ENCODE measurements at regions not wholly inside any gene's neighbourhood (a gene's known extent, or its start where the extent isn't known, plus 50 kb on each side); places are given as distances from the start of the nearest gene placed in this dataset.

DNA sequence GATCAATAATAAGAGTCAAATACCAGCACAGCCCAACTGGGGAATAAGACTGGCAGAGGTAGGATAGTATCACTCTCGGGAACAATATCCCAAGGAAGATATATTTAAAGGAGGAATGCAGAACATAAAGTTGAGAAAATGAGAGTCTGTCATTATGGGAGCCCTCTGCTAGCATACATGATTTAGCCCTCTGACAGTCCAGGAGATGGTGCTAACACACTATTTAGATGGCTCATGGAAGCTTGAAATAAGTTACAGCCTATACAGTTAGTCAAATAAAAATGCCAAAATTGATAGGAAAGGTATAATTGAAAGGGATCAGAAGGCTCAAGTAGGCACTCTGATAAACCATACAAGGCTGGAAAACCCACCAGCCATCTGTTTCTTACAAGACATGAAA is 201.0 kb upstream of the NEIL3 start:
- DNase-seq (ENCODE audit: low read depth in 2 of 2) = no peak

DNA sequence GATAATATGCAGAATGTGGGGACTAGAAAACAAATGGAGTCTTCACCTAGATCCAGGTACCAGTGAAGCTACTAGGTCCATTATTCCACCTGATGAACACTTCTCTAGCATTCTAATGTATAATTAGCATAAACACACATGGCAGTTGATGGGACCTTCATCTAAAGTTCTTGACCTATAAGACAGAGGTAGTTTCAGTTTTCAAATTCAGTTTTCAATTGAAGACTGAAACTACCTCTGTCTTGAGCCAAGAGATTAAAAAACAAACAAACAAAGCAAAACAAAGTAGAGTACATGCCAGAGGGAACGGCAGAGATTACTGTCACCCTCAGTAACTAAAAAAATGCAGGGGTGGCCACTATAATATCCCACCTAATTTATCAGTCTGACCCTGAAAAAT is 199.9 kb upstream of the NEIL3 start:
- no peak for DNase-seq (ENCODE audit: low read depth in 2 of 2)

DNA sequence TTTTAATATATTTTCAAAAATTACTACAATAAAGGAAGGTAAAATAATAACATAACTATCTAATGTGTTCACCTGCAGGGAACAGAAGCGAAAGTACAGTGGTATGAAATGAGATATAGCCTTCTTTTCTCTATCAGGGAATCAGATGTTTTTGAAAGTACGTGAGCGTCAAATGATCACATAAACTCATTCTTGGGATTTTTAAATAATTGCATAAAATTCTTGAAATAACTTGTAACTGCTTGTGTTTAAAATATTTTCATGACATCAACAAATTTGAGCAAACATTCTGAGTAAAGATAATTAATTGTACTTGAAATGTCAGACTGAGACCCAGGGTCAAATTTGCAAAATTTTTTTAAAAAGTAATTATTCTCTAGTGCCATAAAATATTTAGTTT is 193.5 kb upstream of the NEIL3 start:
- DNase-seq (ENCODE audit: low read depth in 2 of 2) = no peak

DNA sequence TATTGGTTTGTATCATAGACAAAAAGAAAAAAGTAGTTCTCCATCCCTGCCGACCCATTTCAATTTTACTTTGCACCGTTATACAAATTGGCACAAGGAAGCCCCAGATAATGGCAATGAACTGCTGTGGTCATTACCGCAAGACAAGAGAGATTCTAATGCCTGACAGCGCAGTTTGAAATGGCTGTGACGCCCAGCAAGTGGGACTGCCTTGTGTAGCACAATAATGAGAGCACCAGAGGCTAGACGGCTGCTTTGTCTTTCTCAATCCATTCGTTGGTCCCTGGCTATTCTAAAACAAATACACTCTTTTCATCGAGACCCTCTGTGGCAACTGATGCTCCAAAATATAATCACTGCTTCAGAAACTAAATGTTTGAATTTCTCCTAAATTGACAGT is 192.4 kb upstream of the NEIL3 start:
- DNase-seq (ENCODE audit: low read depth in 2 of 2) = no peak

DNA sequence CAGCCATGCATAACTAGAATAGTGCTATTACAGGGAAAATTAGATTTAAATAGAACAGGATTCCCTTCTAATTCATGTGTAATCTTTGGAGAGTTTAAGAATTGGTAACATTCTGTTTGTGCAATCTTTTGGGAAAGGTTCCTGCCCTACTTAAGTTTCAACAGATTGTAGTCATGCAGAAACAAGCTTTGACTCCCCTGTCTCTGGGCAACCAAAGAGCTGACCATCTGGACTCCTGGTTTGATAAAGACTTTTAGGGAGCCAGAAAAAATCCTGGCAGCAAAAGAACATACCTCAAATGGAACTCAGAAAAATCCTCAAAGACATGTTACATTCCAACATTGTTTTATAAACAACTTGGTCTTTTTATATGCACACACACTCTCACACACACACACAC is 191.1 kb upstream of the NEIL3 start:
- no peak for DNase-seq (ENCODE audit: low read depth in 2 of 2)

DNA sequence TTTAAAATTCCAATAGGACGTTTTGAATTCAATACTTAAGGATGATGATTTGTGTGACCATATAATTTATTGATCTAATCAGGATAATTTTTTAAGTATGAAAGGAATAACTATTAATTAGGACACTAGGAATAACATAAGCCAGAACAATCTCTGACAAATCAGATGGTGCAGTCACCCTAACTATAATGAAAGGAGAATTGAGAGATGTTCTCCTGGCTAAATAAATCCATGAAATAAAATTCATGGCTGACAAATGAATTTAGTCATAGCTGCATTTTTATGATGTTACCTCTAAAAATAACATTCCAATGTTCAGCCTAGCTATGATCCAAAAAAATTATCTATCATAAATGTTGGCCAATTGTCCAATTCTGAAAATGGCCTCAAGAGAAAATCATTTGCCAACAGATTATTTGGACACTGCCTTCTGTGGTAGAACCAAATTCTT is 190.6 kb upstream of the NEIL3 start:
- DNase-seq (ENCODE audit: low read depth in 2 of 2) = no peak

DNA sequence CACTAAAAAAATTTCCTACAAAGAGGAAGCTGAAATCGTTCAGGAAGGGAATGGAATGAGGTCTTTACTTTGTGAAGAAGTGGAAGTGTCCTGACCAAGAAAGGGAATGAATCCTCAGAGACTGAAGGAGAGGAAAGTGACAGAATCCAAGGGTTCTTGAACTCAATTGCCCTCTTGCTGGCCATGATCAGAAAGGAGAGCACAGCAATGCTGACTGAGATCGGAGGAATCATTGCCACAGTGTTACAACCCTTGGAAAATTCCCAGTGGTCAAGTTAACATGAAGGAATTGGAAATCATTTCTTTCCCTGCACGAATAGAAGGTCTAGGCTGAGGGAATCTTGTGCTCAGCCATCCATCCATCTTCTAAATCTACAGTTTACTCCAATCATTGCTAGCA is 190.0 kb upstream of the NEIL3 start:
- DNase-seq (ENCODE audit: low read depth in 2 of 2) = no peak

DNA sequence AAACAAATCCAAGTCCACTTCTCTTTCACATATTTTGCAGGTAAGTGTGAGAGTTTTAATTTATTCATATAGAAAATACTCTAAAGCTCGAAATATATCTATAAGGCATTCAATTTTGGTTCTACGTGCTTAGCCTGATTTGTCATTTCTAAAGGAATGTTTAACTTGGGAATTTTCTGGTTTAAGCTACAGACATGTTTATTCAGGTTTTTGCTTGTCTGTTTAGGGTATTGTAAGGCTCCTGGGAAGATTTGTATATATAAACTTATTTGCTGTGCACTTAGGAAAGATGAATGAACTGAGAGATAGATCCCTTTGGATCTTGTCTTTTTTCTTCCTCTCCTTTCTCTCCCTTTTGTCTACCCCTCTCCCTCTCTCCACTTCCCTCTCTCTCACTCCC is 185.9 kb upstream of the NEIL3 start:
- DNase-seq (ENCODE audit: low read depth in 2 of 2) = no peak

DNA sequence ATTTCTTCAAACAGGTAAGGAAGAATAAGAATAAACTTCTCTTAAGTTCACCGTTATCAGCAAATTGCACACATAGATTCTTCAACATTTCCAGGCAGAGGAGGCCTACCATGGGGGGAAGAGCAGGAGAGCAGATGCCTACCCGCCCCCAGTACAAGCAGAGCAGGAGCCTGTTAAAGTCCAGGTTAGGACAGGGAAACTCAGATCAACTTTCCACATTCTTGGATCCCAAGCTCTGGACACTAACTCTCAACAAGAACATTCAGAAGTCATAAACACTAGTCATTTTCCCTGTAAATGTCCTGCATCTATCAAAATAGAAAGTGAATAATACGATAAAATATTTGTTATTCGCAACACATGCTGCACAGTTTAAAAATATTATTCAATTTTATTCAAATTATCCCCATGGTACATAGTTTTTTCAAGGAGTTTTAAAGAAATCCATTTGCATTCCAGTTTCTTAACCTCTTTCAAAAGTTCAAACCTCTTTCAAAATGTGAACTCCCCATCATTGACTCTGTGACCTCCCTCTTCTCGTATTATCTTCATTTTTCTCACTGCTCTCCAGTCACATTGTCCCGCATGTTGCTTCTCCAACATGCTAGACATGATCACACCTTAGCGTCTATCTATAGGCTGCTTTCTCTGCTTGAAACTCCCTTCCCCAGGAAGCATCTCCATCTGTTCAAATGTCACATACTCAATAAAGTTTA is 185.2 kb upstream of the NEIL3 start:
- no peak for DNase-seq (ENCODE audit: low read depth in 2 of 2)

DNA sequence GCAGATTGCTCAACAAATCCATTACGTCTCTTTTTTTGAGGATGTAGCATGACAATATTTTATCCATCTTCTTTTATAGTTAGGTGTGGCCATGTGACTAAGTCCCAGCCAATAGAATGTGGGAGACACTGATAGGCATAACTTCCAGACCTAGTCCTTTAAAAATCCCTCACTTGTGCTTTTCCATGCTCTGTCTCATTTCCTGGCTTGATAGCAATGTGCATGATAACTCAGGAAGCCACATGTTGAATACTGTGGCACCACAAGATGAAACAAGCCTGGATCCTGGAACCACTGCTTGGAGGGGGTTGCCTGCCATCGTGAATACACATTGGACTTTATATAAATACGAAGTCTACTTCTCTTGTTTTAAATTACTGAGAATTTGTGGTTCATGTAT is 184.0 kb upstream of the NEIL3 start:
- DNase-seq (ENCODE audit: low read depth in 2 of 2) = no peak

DNA sequence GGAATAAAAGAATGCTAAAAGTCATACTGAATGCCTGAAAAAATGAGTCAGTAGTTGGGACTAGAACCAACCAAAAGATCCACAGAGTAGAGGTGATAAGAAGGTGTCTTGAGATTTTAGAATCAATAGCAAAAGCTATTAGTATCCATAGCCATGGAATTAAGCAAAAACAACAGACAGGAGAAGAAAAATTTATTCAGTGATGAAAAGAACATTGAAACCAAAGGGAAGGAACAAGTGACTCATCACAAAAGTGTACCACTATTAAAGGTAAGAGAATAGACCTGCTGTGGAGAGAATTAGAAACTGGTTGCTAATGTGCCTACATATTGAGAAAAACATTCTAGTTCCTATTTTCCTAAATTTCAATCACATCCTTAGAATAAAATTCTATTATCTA is 182.0 kb upstream of the NEIL3 start:
- DNase-seq (ENCODE audit: low read depth in 2 of 2) = no peak

DNA sequence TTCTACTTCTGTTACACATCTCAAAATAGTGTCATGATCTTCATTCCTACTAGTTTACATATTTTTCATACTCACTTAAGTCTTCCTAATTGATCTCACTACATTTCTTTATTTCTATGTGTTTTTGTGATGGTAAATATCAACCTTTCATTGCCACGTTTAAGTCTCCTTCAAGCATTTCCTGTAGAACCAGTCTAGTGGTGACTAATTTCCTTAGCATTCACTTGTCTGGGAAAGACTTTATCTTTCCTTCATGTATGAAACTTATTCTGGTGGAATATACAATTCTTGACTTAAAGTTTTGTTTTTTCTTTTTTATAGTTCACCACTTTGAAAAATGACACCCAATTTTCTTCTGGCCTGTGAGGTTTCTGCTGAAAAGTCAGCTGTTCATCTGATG is 181.4 kb upstream of the NEIL3 start:
- DNase-seq (ENCODE audit: low read depth in 2 of 2) = no peak

DNA sequence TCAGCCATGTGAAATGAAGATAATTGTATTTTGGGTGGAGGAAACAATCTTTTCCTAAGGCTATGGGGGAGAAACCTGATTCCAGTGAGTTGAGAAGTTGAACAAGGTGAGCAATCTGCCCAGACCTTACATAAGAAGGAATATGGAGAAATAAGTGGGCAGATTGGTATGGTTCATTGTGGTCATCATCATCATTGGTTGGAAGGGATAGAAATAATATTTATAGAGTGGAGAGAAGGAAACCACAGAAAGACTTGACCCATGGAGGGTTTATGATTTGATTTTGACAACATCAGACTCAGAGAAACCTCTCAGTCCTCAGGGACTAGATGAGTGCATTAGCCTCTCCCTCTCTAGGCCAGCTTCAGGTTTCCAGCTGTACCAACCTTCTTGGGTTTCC is 177.9 kb upstream of the NEIL3 start:
- DNase-seq (ENCODE audit: low read depth in 2 of 2) = no peak

DNA sequence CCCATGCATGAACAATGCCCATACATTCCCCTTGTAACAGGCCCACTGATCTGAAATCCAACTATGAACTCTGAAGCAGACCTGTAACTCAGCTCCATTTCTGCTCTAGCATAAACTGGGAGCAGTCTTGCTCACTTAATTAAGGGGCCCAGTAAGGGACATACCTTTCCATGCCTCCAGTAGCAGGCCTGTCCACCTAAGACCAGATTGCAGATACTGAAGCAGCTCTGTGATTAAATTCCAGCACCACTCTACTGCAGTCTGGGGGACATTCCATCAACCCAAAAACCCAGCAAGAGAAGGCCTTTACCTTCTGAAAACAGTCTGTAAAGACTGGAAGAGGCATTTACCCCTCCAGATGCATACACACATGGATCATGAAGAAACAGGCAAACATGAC is 162.0 kb upstream of the NEIL3 start:
- no peak for DNase-seq (ENCODE audit: low read depth in 2 of 2)

DNA sequence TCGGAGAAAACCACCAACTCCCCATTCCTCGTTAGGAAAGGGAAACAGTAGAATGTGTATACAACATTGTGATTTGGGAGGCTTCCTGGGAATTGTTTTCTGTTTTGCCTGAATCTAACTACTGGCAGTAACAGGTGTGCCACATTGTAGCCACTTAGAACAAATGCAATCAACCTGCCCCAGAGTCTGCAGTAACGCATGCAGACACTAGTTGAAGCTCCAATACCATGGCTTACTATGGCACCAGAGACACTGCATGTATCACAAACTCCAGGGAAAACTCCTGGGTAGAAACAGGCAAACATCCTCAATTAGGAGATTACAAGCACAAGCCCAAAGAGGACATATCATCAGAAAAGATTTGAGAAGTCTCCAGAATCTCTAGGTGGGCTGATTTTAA is 154.2 kb upstream of the NEIL3 start:
- no peak for DNase-seq (ENCODE audit: low read depth in 2 of 2)

DNA sequence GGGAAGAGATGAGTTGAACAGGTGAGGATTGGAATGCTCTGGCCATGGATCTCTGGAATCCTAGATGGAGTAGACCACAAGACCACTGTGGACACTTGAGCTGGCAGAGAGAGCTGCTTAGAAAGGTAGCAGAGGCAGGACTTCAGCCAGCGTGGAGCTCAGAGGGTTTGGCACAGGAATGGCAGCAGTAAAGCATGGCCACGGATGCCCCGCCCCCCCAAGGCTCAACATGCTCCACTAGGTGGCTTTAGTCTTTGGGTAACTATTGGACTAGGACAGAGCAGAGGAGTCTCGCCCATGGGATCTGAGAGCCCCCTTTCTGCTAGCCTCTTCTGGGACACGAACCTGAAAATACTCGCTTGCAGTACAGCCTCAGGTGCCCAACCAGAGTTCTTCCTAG is 150.1 kb upstream of the NEIL3 start:
- no peak for DNase-seq (ENCODE audit: low read depth in 2 of 2)

DNA sequence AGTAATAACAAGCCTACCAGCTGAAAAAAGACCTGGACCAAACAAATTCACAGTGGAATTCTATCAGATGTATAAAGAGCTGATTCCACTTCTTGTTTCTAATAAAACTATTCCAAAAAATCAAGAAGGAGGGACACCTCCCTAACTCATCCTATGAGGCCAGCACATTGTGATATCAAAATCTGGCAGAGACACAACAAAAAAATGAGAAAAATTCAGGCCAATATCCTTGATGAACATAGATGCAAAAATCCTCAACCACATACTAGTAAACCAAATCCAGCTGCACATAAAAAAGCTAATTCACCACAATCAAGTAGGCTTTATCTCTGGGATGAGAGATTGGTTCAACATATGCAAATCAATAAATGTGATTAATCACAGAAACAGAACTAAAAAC is 147.9 kb upstream of the NEIL3 start:
- DNase-seq (ENCODE audit: low read depth in 2 of 2) = no peak

DNA sequence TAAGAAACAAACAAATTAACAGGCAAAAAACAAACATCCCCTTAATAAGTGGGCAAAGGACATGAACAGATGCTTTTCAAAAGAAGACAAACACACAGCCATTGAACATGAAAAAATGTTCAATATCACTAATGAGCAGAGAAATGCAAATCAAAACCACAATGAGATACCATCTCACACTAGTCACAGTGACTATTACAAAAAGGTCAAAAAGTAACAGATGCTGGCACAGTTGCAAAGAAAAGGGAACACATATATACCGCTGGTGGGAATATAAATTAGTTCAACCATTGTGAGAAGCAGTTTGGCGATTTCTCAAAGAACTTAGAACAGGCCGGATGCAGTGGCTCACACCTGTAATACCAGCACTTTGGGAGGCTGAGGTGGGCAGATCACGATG is 146.1 kb upstream of the NEIL3 start:
- DNase-seq (ENCODE audit: low read depth in 2 of 2) = no peak

DNA sequence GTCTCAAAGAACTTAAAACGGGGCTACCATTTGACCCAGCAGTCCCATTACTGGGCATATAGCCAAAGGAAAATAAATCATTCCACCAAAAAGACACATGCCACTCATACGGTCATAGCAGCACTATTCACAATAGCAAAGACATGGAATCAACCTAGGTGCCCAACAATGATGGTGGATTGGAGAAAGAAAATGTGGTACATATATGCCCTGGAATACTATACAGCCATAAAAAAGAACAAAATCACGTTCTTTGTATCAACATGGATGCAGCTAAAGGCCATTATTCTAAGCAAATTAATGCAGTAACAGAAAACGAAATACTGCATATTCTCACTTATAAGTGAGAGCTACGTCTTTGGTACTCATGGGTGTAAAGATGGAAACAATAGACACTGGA is 138.1 kb upstream of the NEIL3 start:
- DNase-seq (ENCODE audit: low read depth in 2 of 2) = no peak

DNA sequence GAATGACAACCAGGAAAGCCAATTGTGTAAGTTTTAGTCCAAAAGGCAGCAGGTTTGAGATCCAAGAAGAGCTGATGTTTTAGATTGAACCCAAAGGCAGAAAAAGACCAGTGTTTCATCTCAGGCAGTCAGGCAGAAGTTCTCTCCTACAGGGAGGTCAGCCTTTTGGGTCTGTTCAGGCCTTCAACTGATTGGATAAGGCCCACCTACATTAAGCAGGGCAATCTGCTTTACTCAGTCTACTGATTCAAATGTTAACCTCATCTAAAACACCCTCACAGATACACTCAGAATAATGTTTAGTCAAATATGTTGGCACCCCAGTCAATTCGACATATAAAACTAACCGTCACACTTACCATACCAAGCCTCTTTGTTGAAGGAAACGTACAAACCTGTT is 134.2 kb upstream of the NEIL3 start:
- no peak for DNase-seq (ENCODE audit: low read depth in 2 of 2)

DNA sequence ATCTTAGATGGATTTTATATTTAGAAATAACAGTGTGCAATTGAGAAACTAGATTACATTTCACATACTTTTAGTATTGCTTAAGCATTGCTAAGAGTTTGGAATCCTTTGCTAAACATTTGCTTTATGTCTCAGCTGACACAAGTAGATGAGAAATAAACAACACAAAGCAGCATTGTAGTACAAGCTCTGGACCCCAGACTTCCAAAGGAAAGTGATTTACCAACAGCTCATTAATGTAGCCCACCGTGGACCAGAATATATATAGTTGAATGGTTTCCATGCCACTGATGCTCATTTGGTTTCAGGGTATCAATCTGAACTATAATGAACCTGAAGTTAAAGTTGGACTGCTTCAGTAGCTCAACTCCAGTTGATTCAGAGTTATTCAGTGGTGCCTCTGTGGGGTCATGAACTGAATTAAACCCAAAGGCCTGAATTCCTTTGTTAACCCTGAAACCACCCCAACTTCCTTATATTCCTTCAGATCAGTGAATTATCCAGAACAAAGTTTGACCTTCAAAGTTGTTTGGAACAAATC is 132.1 kb upstream of the NEIL3 start:
- DNase-seq (ENCODE audit: low read depth in 2 of 2) = no peak

DNA sequence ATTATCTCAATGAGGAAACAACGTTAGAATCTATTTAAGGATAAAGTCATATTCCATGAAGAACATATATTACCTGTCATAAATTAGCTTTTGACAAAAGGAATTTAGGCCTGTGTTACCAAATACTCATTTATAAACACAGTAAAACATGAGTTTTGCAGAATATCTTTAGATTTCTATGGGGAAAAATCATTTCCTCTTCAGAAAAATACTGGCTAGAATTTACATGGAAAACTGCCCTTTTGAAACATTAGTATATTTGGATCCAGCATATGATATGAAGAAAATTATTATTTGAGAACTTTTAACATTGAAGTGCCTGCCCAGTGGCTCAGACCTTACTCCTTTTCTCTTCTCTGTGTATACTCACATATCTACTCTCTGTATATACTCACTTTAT is 131.4 kb upstream of the NEIL3 start:
- DNase-seq (ENCODE audit: low read depth in 2 of 2) = no peak

DNA sequence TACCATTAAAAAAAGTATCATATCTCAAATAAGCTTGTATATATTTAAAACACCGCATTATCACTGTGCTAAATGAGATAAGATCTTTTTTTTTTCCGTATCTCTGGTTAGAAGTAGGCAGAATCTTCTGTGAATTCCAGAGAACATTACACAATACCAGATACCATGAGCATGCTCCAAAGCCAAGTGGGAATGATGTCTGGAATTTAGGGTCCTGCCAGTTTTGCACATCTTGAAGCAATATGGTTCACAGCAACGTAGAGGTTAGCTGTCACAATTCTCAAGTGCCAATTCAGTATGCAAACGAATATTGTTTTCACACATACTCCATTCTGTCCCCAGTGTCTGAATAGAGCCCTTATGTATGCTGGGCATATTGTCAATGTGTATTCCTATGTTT is 127.5 kb upstream of the NEIL3 start:
- no peak for DNase-seq (ENCODE audit: low read depth in 2 of 2)

DNA sequence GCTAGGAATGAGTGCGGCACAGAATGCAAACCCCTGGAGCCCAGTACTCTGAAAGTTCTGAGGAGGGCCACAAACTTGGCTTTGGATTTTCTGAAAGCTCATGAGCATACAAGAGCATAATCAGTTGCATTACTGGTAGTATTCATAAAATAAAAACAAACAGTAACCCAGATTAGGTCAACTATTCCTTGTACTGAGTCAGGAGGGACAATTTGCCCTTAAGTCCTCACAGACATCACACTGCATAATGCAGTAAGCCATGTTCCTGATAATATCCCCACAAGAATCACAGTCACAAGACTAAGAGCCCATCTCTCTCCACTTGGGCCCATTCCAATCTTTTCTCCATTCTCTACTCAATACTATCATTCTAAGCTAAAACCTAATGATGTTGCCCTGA is 126.9 kb upstream of the NEIL3 start:
- DNase-seq (ENCODE audit: low read depth in 2 of 2) = no peak

All from stimulated activated CD4-positive, alpha-beta T cell treated with anti-CD3 and anti-CD28 coated beads, Interleukin-12 subunit alpha, Interleukin-12 subunit beta, amount 100 ng/mL, for 24 hours (primary cell).